Loucy (cell line): ENCODE measurements at regions not wholly inside any gene's neighbourhood (a gene's known extent, or its start where the extent isn't known, plus 50 kb on each side); places are given as distances from the start of the nearest gene placed in this dataset.
A peak's percentile ranks its signal among the peaks of the same experiment; 100 is the strongest.

Source experiments
- H2AFZ ChIP-seq: fragments of 200-600 bp; sonication (generic); 2 replicates; pipeline ENCODE4 v1.6.0; 2016; ENCODE audit warnings: antibody characterized with exemption, mild to moderate bottlenecking, low read length, moderate library complexity
- H3F3A ChIP-seq: fragments of 200-600 bp; 2 replicates; pipeline ENCODE4 v1.6.0; 2016; ENCODE audit warnings: antibody characterized with exemption, low read depth, mild to moderate bottlenecking
- H3K27me3 ChIP-seq: fragments of 200-600 bp; sonication (generic); 2 replicates; pipeline ENCODE4 v1.6.1; 2014; ENCODE audit warnings: low read length, mild to moderate bottlenecking; ENCODE audit not compliant: insufficient read depth, poor library complexity, severe bottlenecking
- H3K36me3 ChIP-seq: fragments of 200-600 bp; sonication (generic); 2 replicates; pipeline ENCODE4 v1.6.1; 2016; ENCODE audit warnings: low read length; ENCODE audit not compliant: insufficient read depth
- H3K4me1 ChIP-seq: fragments of 200-600 bp; sonication (generic); 2 replicates; pipeline ENCODE4 v1.5.1; 2014; ENCODE audit warnings: low read length, mild to moderate bottlenecking; ENCODE audit not compliant: insufficient read depth, poor library complexity, severe bottlenecking
- H3K4me2 ChIP-seq: fragments of 200-600 bp; sonication (generic); 2 replicates; pipeline ENCODE4 v1.6.0; 2014; ENCODE audit warnings: antibody characterized with exemption, low read length, low read depth, mild to moderate bottlenecking; ENCODE audit not compliant: poor library complexity, severe bottlenecking
- H3K4me3 ChIP-seq: fragments of 200-600 bp; sonication (generic); 2 replicates; pipeline ENCODE4 v1.5.1; 2014; ENCODE audit warnings: low read length, mild to moderate bottlenecking, mixed read lengths; ENCODE audit not compliant: poor library complexity, severe bottlenecking
- H3K79me2 ChIP-seq: fragments of 200-600 bp; sonication (generic); 2 replicates; pipeline ENCODE4 v1.6.1; 2014; ENCODE audit warnings: low read length; ENCODE audit not compliant: insufficient read depth
- H3K9ac ChIP-seq: fragments of 200-600 bp; sonication (generic); 2 replicates; pipeline ENCODE4 v1.6.0; 2014; ENCODE audit warnings: mild to moderate bottlenecking, low read depth, low read length, moderate library complexity; ENCODE audit not compliant: poor library complexity, severe bottlenecking
- H3K9me2 ChIP-seq: fragments of 200-600 bp; sonication (generic); replicated peaks from 2 replicates; pipeline ENCODE4 v1.6.1; 2016; ENCODE audit warnings: low read depth, low read length, mixed read lengths
- H3K9me3 ChIP-seq: fragments of 200-600 bp; sonication (generic); 2 replicates; pipeline ENCODE4 v1.6.1; 2014; ENCODE audit warnings: mild to moderate bottlenecking, antibody characterized with exemption, low read length, low read depth; ENCODE audit not compliant: insufficient read depth
- H4K20me1 ChIP-seq: fragments of 200-600 bp; sonication (generic); 2 replicates; pipeline ENCODE4 v1.6.0; 2014; ENCODE audit warnings: antibody characterized with exemption, low read length, mild to moderate bottlenecking; ENCODE audit not compliant: insufficient read depth, poor library complexity, severe bottlenecking
- CTCF ChIP-seq: fragments of 200-600 bp; sonication (generic); conservative IDR thresholded peaks from 2 replicates; pipeline ENCODE4 v1.5.1; 2014; ENCODE audit warnings: mild to moderate bottlenecking, antibody characterized with exemption, low read length
- EZH2phosphoT487 ChIP-seq: fragments of 200-600 bp; IDR thresholded peaks from 2 replicates; pipeline ENCODE4 v1.6.1; 2018; ENCODE audit warnings: antibody characterized with exemption, mild to moderate bottlenecking, moderate library complexity, borderline replicate concordance

- no peak overlapping the region for H3K9ac ChIP-seq
- no peaks in the 10 kb centered on the region for H4K20me1 ChIP-seq
- no peaks in the 10 kb centered on the region for H3K27me3 ChIP-seq
- H3K4me3 ChIP-seq = no peak overlapping the region
- H3K36me3 ChIP-seq = no peaks in the 10 kb centered on the region
- H3K4me1 ChIP-seq = no peaks in the 10 kb centered on the region
- no peaks in the 10 kb centered on the region for H3F3A ChIP-seq
- H3K79me2 ChIP-seq = no peaks in the 10 kb centered on the region
- TF ChIP-seq EZH2phosphoT487 (no peak), CTCF (no peak)
- no peaks in the 10 kb centered on the region for H3K9me2 ChIP-seq
- H3K9me3 ChIP-seq = no peaks in the 10 kb centered on the region
- H3K4me2 ChIP-seq = no peak overlapping the region
- H2AFZ ChIP-seq = no peak overlapping the region
Observed at GRCh38 chr3:10741891-10742671, 73.9 kb upstream of the SLC6A11 start.

DNA sequence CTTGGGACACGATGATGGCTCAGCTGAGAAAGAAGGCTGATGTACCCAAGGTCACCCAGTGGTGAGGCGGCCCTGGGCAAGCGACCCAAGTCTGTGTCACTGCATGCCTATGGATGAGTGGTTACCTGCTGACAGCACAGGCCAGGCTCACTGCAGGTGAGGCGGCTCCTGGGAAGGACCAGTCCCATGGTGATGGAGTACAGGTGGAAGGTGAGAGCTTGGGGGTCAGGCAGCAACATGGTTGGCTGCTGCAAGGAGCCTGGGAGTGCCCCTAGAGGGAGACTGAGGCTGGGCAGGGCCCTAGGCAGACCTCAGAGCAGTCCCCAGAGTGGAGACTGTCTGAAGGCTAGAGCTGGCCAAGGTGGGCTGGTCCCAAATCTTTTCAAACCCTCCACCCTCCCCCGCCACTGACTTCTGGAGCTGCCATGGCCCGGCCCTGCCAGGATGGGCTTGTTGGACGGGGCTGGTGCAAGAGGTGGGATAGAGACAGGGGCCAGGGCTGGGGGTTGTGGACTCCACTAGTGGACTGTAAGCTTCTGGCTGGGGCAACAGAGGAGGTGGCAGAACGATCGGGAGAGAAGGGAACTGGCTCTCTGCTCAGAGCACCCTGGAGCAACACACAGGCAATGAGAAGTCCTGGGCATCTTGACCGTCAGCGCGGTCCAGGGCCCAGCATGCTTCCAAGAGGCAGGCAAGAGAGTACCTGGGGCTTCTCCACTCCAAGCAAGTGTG, 72.5 kb upstream of the SLC6A11 start:
- TF ChIP-seq EZH2phosphoT487 = no peak
- H3K9ac ChIP-seq = no peak overlapping the region
- H3K4me1 ChIP-seq = no peaks in the 10 kb centered on the region
- no peaks in the 10 kb centered on the region for H3F3A ChIP-seq
- H3K4me2 ChIP-seq = no peak overlapping the region
- H3K9me3 ChIP-seq = no peaks in the 10 kb centered on the region
- H2AFZ ChIP-seq = no peak overlapping the region
- no peaks in the 10 kb centered on the region for H3K27me3 ChIP-seq
- no peaks in the 10 kb centered on the region for H3K36me3 ChIP-seq
- H4K20me1 ChIP-seq = no peaks in the 10 kb centered on the region
- H3K79me2 ChIP-seq = no peaks in the 10 kb centered on the region
- no peak overlapping the region for H3K4me3 ChIP-seq
- H3K9me2 ChIP-seq = no peaks in the 10 kb centered on the region

DNA sequence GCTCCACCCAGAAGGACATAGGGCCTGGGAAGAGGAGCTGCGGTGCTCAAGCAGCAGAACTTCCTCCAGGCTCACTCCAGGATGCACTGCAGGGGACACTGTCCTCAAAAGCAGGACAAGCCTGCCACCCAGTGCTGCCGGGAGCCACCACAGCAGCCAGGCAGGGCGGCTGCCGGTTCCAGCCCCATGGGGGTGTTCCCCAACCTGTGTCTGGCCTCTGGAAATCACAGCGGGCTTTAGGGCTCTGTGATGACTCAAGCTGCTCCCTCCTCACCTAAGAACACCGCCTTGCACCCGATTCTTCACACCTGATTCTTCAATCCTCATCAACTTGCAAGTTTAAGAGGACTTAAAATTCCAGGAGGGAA, 71.9 kb upstream of the SLC6A11 start:
- Histone ChIP-seq H3K4me2 (no peak overlapping the region), H4K20me1 (no peaks in the 10 kb centered on the region), H3K9ac (no peak overlapping the region), H3K9me3 (no peaks in the 10 kb centered on the region), H3K9me2 (no peaks in the 10 kb centered on the region), H3K4me1 (no peaks in the 10 kb centered on the region), H2AFZ (no peak overlapping the region), H3K27me3 (no peaks in the 10 kb centered on the region), H3F3A (no peaks in the 10 kb centered on the region), H3K79me2 (no peaks in the 10 kb centered on the region), H3K4me3 (no peak overlapping the region), H3K36me3 (no peaks in the 10 kb centered on the region)
- TF ChIP-seq CTCF (0 out of 2 replicates have a peak, but pooled peaks have one; percentile 14), EZH2phosphoT487 (no peak)
